Neural cell (in vitro differentiated cells): ENCODE measurements at regions not wholly inside any gene's neighbourhood (a gene's known extent, or its start where the extent isn't known, plus 50 kb on each side); places are given as distances from the start of the nearest gene placed in this dataset.

Experiments used
- EP300 ChIP-seq: fragments of 450-650 bp; conservative IDR thresholded peaks from 2 replicates; pipeline ENCODE4 v1.6.1; 2014; ENCODE audit warnings: antibody characterized with exemption, mild to moderate bottlenecking, moderate library complexity; ENCODE audit not compliant: poor library complexity, severe bottlenecking
- EZH2 ChIP-seq: fragments of 200-600, 300-800 bp; shearing (Covaris generic), sonication (generic); IDR thresholded peaks from 2 replicates; pipeline ENCODE4 v1.6.1; 2014; ENCODE audit warnings: antibody characterized with exemption, low read length, borderline replicate concordance, mild to moderate bottlenecking; ENCODE audit not compliant: insufficient read depth, poor library complexity, severe bottlenecking
- POLR2AphosphoS5 ChIP-seq: IDR thresholded peaks from 2 replicates; pipeline ENCODE4 v1.6.1; 2012
- RAD21 ChIP-seq: fragments of 450-650 bp; conservative IDR thresholded peaks from 2 replicates; pipeline ENCODE4 v1.6.1; 2014; ENCODE audit warnings: antibody characterized with exemption, mild to moderate bottlenecking, moderate library complexity
- SMC3 ChIP-seq: fragments of 450-650 bp; conservative IDR thresholded peaks from 2 replicates; pipeline ENCODE4 v1.6.1; 2014; ENCODE audit warnings: antibody characterized with exemption, mild to moderate bottlenecking, moderate library complexity; ENCODE audit not compliant: poor library complexity
- TAF1 ChIP-seq: IDR thresholded peaks from 2 replicates; pipeline ENCODE4 v1.6.1; 2012; ENCODE audit warnings: low read depth
- TF ChIP-seq, protein P1 (sequence below): fragments of 450-650 bp; IDR thresholded peaks from 2 replicates; pipeline ENCODE4 v1.5.1; 2014; ENCODE audit warnings: antibody characterized with exemption, mild to moderate bottlenecking, moderate library complexity; ENCODE audit not compliant: poor library complexity, severe bottlenecking
- TF ChIP-seq, protein P2 (sequence below): IDR thresholded peaks from 2 replicates; pipeline ENCODE4 v1.6.1; 2012; ENCODE audit warnings: borderline replicate concordance

DNA sequence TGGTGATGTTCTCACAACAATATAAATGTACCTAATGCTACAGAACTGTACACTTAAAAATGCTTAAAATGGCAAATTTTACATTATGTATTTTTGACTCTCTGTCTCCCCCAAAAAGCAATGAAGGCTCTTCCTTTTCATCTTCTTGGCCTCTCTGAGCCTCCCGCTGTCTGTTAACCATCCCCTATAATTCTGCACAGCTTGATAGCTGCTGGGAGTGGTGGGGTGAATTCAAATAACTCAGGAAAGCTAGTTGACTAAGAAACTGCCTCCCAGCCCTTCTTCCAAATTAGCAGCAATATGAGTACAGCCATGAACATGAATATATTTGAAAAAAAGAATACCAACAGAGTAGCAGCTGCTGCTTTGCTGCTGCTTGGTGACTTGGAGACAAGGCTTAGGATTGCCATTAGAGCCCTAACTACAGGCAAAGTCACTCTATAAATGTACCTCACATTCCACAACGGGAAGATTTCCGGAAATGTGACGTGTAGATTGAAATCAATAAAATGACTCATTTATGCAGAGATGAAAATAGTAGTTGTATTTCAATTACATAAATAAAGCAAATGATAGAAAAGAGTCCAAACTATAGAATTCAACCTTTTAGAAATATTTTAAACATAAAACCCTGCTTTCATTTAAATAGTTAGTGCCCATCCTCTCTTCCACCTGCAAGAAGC, 200.1 kb upstream of the HEY2 start:
- TF ChIP-seq, protein P1, sequence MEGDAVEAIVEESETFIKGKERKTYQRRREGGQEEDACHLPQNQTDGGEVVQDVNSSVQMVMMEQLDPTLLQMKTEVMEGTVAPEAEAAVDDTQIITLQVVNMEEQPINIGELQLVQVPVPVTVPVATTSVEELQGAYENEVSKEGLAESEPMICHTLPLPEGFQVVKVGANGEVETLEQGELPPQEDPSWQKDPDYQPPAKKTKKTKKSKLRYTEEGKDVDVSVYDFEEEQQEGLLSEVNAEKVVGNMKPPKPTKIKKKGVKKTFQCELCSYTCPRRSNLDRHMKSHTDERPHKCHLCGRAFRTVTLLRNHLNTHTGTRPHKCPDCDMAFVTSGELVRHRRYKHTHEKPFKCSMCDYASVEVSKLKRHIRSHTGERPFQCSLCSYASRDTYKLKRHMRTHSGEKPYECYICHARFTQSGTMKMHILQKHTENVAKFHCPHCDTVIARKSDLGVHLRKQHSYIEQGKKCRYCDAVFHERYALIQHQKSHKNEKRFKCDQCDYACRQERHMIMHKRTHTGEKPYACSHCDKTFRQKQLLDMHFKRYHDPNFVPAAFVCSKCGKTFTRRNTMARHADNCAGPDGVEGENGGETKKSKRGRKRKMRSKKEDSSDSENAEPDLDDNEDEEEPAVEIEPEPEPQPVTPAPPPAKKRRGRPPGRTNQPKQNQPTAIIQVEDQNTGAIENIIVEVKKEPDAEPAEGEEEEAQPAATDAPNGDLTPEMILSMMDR, result no peak
- no peak for TF ChIP-seq EZH2
- TF ChIP-seq POLR2AphosphoS5, result no peak
- TF ChIP-seq RAD21, result no peak
- TF ChIP-seq EP300, result no peak
- TF ChIP-seq, protein P2, sequence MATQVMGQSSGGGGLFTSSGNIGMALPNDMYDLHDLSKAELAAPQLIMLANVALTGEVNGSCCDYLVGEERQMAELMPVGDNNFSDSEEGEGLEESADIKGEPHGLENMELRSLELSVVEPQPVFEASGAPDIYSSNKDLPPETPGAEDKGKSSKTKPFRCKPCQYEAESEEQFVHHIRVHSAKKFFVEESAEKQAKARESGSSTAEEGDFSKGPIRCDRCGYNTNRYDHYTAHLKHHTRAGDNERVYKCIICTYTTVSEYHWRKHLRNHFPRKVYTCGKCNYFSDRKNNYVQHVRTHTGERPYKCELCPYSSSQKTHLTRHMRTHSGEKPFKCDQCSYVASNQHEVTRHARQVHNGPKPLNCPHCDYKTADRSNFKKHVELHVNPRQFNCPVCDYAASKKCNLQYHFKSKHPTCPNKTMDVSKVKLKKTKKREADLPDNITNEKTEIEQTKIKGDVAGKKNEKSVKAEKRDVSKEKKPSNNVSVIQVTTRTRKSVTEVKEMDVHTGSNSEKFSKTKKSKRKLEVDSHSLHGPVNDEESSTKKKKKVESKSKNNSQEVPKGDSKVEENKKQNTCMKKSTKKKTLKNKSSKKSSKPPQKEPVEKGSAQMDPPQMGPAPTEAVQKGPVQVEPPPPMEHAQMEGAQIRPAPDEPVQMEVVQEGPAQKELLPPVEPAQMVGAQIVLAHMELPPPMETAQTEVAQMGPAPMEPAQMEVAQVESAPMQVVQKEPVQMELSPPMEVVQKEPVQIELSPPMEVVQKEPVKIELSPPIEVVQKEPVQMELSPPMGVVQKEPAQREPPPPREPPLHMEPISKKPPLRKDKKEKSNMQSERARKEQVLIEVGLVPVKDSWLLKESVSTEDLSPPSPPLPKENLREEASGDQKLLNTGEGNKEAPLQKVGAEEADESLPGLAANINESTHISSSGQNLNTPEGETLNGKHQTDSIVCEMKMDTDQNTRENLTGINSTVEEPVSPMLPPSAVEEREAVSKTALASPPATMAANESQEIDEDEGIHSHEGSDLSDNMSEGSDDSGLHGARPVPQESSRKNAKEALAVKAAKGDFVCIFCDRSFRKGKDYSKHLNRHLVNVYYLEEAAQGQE, result no peak
- TF ChIP-seq SMC3, result no peak
- TF ChIP-seq TAF1, result no peak
